HepG2 (cell line): ENCODE measurements at regions not wholly inside any gene's neighbourhood (a gene's known extent, or its start where the extent isn't known, plus 50 kb on each side); places are given as distances from the start of the nearest gene placed in this dataset.

ENCODE experiments used
- ATAC-seq: fragments of 200-7000 bp; cut with Tn5 transposase; 3 replicates; pipeline ENCODE4 v1.9.1; 2020; ENCODE audit warnings: mild to moderate bottlenecking, moderate library complexity
- BruUV-seq: library from RNA; stranded (reverse); fragments of 400-500 nt; replicated peaks from 2 replicates; lab custom pipeline; 2021; lab: Mats Ljungman, UMichigan
- CTCF ChIA-PET: fragments of 300-600 bp; formaldehyde crosslinking; extraction: SDS; loops from one replicate; lab custom pipeline; 2021; ENCODE audit warnings: low total read pairs, inconsistent platforms, low intra/inter-chr PET ratio; lab: Yijun Ruan, JAX
- POLR2A ChIA-PET: fragments of 350-600 bp; sonication (Branson Sonifier 250); formaldehyde crosslinking; loops from one replicate; lab custom pipeline; 2020; ENCODE audit warnings: antibody characterized with exemption, inconsistent platforms; lab: Yijun Ruan, JAX
- DNase-seq: peaks from one replicate; pipeline ENCODE4 v3.0.0-alpha.2; 2015; ENCODE audit warnings: low spot score
- FAIRE-seq: peaks from 3 replicates; lab custom pipeline; 2011; peaks lifted over from hg19 to GRCh38; lab: Jason Lieb, UNC
- H2AFZ ChIP-seq: one replicate; pipeline ENCODE4 v1.6.1; 2011; ENCODE audit warnings: low read length, inconsistent platforms
- H3K27ac ChIP-seq: fragments of 300-600 bp; 3 replicates; pipeline ENCODE4 v1.8.0; 2011; ENCODE audit warnings: mixed run types, mild to moderate bottlenecking, mixed read lengths, low read length, inconsistent platforms; ENCODE audit not compliant: insufficient read depth; ENCODE audit errors: extremely low read length
- H3K27me3 ChIP-seq, 2 experiments: fragments of 200-600 bp in 1 of 2; 2 replicates in 1 of 2; 3 replicates in 1 of 2; pipeline versions ENCODE4 v1.6.0 to v1.8.0; 2011; ENCODE audit warnings: low read length in 2 of 2, mild to moderate bottlenecking in 2 of 2, moderate library complexity in 2 of 2, inconsistent platforms in 1 of 2; ENCODE audit not compliant: insufficient read depth in 2 of 2, control insufficient read depth in 1 of 2
- H3K36me3 ChIP-seq, 2 experiments: fragments of 200-600 bp in 1 of 2; replicated peaks in 1 of 2; 2 replicates in 1 of 2; 3 replicates in 1 of 2; pipeline versions ENCODE4 v1.5.1 to v1.8.0; 2011; ENCODE audit warnings: low read length in 2 of 2, inconsistent platforms in 1 of 2; ENCODE audit not compliant: insufficient read depth in 2 of 2, control insufficient read depth in 1 of 2
- H3K4me1 ChIP-seq: 2 replicates; pipeline ENCODE4 v1.5.1; 2012; ENCODE audit warnings: low read length, inconsistent platforms; ENCODE audit not compliant: insufficient read depth
- H3K4me2 ChIP-seq: 2 replicates; pipeline ENCODE4 v1.6.0; 2011; ENCODE audit warnings: low read depth, low read length, inconsistent platforms
- H3K4me3 ChIP-seq, 3 experiments: fragments of 200-600 bp in 1 of 3; sonication (generic), shearing (Covaris generic) in 1 of 3; replicated peaks in 1 of 3; 2 replicates each; pipeline ENCODE4 v1.5.1; 2011 to 2016; ENCODE audit warnings: low read length in 3 of 3, inconsistent platforms in 2 of 3, low read depth in 2 of 3, mild to moderate bottlenecking in 2 of 3, control low read depth in 1 of 3, mixed read lengths in 1 of 3; ENCODE audit not compliant: insufficient read depth in 1 of 3
- H3K79me2 ChIP-seq: one replicate; pipeline ENCODE4 v1.6.1; 2011; ENCODE audit warnings: low read length, inconsistent platforms; ENCODE audit not compliant: insufficient read depth
- H3K9ac ChIP-seq: 2 replicates; pipeline ENCODE4 v1.6.0; 2011; ENCODE audit warnings: mild to moderate bottlenecking, low read depth, low read length, inconsistent platforms; ENCODE audit not compliant: insufficient read depth
- H3K9me3 ChIP-seq: 2 replicates; pipeline ENCODE4 v1.5.1; 2012; ENCODE audit warnings: mild to moderate bottlenecking, low read length
- H4K20me1 ChIP-seq: 2 replicates; pipeline ENCODE4 v1.6.0; 2011; ENCODE audit warnings: inconsistent platforms, mild to moderate bottlenecking, low read length, moderate library complexity; ENCODE audit not compliant: insufficient read depth
- AHDC1 ChIP-seq: sonication (generic); formaldehyde crosslinking; IDR thresholded peaks from 2 replicates; pipeline ENCODE4 v1.5.1; 2020; ENCODE audit warnings: mild to moderate bottlenecking, missing genetic modification reagents, borderline replicate concordance
- FOXK2 ChIP-seq: fragments of 450-650 bp; IDR thresholded peaks from 2 replicates; pipeline ENCODE4 v1.6.1; 2016
- NONO ChIP-seq, 2 experiments: fragments of 450-650 bp in 1 of 2; sonication (generic) in 1 of 2; formaldehyde crosslinking in 1 of 2; IDR thresholded peaks in 1 of 2; conservative IDR thresholded peaks in 1 of 2; 2 replicates each; pipeline versions ENCODE4 v1.6.1 to v1.8.0; 2017 to 2022; ENCODE audit warnings: mild to moderate bottlenecking in 1 of 2, missing genetic modification reagents in 1 of 2, moderate library complexity in 1 of 2
- ZBTB20 ChIP-seq: sonication (generic); formaldehyde crosslinking; IDR thresholded peaks from 2 replicates; pipeline ENCODE4 v1.8.1; 2023; ENCODE audit warnings: missing genetic modification reagents, low read depth, mild to moderate bottlenecking, borderline replicate concordance
- ZNF558 ChIP-seq: sonication (generic); formaldehyde crosslinking; IDR thresholded peaks from 2 replicates; pipeline ENCODE4 v1.9.0; 2022; ENCODE audit warnings: mild to moderate bottlenecking, missing genetic modification reagents, borderline replicate concordance
- ZNF737 ChIP-seq: sonication (generic); formaldehyde crosslinking; IDR thresholded peaks from 2 replicates; pipeline ENCODE4 v1.5.0; 2020; ENCODE audit warnings: missing genetic modification reagents, mild to moderate bottlenecking, borderline replicate concordance
- ZNF75D ChIP-seq: sonication (generic); formaldehyde crosslinking; IDR thresholded peaks from 2 replicates; pipeline ENCODE4 v1.8.1; 2023; ENCODE audit warnings: missing genetic modification reagents, mild to moderate bottlenecking, borderline replicate concordance
- ZSCAN22 ChIP-seq: sonication (generic); formaldehyde crosslinking; IDR thresholded peaks from 2 replicates; pipeline ENCODE4 v1.4.0; 2020; ENCODE audit warnings: mild to moderate bottlenecking, missing genetic modification reagents
- in situ Hi-C: cut with HindIII; loops from 2 replicates; pipeline ENCODE4 v1.10.0; 2017; ENCODE audit warnings: low pct_unique_long_range_greater_than_20kb; ENCODE audit not compliant: extremely low pct_ligation_motif_present
- intact Hi-C: fragments of 100-400 bp; cut with micrococcal nuclease; formaldehyde crosslinking; loops from one replicate; pipeline ENCODE4 v1.10.0; 2022; ENCODE audit not compliant: unreplicated experiment
- TF ChIP-seq, protein P1 (sequence below): sonication (generic); formaldehyde crosslinking; IDR thresholded peaks from 2 replicates; pipeline ENCODE4 v1.9.0; 2021; ENCODE audit warnings: missing genetic modification reagents, mild to moderate bottlenecking, borderline replicate concordance
- TF ChIP-seq, protein P2 (sequence below): sonication (generic); formaldehyde crosslinking; IDR thresholded peaks from 2 replicates; pipeline ENCODE4 v1.8.0; 2022; ENCODE audit warnings: mild to moderate bottlenecking, missing genetic modification reagents

DNA sequence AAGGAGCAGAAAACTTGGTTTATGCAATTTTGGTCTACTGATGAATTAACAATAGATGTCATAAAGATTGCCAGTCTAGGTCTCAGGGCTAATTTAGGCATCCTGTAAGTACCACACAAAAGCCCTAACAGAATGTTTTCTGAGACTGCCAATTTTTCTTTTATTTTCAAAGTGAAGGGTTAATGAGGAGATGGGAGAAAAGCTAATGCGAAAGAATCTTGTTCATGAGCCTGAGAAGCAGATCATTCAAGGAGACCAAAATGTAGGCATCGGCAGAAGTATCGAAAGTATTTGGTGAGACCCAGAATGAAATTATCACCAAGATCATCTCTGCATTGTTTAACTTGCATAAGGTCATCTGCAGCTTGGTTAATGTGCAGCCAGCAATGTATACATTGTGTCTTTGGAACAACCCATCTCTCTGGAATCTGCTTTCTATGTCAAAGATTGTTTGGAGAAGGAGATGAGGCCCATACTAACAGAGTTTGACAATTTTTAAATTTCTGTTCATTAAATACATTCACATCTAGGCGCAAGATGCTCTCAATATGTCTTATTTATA is 163.3 kb upstream of the GLI3 start (continued):
- peak; percentile 84; the same call in 1 of the 2 replicates for TF ChIP-seq ZBTB20 (CRISPR knock-in tag)
- TF ChIP-seq ZSCAN22 (CRISPR knock-in tag), result no peak
- TF ChIP-seq ZNF558, result no peak
- no peak for TF ChIP-seq NONO (IDR thresholded peaks at IDR 0.05)
- TF ChIP-seq NONO (CRISPR knock-in tag; conservative IDR thresholded peaks at IDR 0.05), result no peak
- no peak for TF ChIP-seq ZNF737 (CRISPR knock-in tag)
- TF ChIP-seq, protein P1, sequence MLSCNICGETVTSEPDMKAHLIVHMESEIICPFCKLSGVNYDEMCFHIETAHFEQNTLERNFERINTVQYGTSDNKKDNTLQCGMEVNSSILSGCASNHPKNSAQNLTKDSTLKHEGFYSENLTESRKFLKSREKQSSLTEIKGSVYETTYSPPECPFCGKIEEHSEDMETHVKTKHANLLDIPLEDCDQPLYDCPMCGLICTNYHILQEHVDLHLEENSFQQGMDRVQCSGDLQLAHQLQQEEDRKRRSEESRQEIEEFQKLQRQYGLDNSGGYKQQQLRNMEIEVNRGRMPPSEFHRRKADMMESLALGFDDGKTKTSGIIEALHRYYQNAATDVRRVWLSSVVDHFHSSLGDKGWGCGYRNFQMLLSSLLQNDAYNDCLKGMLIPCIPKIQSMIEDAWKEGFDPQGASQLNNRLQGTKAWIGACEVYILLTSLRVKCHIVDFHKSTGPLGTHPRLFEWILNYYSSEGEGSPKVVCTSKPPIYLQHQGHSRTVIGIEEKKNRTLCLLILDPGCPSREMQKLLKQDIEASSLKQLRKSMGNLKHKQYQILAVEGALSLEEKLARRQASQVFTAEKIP (CRISPR knock-in tag), result no peak

- H3K36me3 ChIP-seq, result no peaks in the 10 kb centered on the region
- H3K27me3 ChIP-seq, result no peaks in the 10 kb centered on the region; a peak in 1 of 5 replicates
- CTCF ChIA-PET, result no interaction called here
- no peak overlapping the region for H3K4me2 ChIP-seq
- H3K9me3 ChIP-seq, result no peaks in the 10 kb centered on the region
- ATAC-seq, result no peak
- no peak overlapping the region for H3K9ac ChIP-seq
- POLR2A ChIA-PET, result no interaction called here
- H3K4me1 ChIP-seq, result peaks cover 6% of the 10 kb centered on the region; the same call in 1 of the 2 replicates
- no peaks in the 10 kb centered on the region for H3K79me2 ChIP-seq
- in situ Hi-C loops, result no loop called here
- H3K27ac ChIP-seq, result no peak overlapping the region
- intact Hi-C loops, result no loop called here
- no peak for FAIRE-seq
- no peak overlapping the region for H3K4me3 ChIP-seq
- DNase-seq, result no peak
- no TSS peak for BruUV-seq
- no peak overlapping the region for H2AFZ ChIP-seq
- no peaks in the 10 kb centered on the region for H4K20me1 ChIP-seq
- TF ChIP-seq, protein P2, sequence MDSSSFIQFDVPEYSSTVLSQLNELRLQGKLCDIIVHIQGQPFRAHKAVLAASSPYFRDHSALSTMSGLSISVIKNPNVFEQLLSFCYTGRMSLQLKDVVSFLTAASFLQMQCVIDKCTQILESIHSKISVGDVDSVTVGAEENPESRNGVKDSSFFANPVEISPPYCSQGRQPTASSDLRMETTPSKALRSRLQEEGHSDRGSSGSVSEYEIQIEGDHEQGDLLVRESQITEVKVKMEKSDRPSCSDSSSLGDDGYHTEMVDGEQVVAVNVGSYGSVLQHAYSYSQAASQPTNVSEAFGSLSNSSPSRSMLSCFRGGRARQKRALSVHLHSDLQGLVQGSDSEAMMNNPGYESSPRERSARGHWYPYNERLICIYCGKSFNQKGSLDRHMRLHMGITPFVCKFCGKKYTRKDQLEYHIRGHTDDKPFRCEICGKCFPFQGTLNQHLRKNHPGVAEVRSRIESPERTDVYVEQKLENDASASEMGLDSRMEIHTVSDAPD (CRISPR knock-in tag), result no peak
- TF ChIP-seq ZNF75D (CRISPR knock-in tag), result no peak
- no peak for TF ChIP-seq AHDC1
- no peak for TF ChIP-seq FOXK2
These were observed 158.6 kb upstream of the GLI3 start for GRCh38 chr7:42395607-42396006.
